HG02970 (cell line): ENCODE measurements at regions not wholly inside any gene's neighbourhood (a gene's known extent, or its start where the extent isn't known, plus 50 kb on each side); places are given as distances from the start of the nearest gene placed in this dataset.
"Not testable (repeated sequence)": the region's sequence is repeated elsewhere in the genome, so short reads cannot be mapped to it uniquely, and the experiment has no call there.

Experiments used
- ATAC-seq: cut with Tn5 transposase; IDR thresholded peaks from one replicate; pipeline ENCODE4 v1.9.1; 2021; ENCODE audit warnings: mild to moderate bottlenecking, moderate library complexity, moderate number of reproducible peaks; ENCODE audit not compliant: unreplicated experiment, low FRiP score

- no peak for ATAC-seq
Measured at GRCh38 chr13:69124996-69125395, 982.6 kb upstream of the ATXN8OS start.

GRCh38 chr13:69109891-69110525 lies 997.6 kb upstream of the ATXN8OS start:
- ATAC-seq = no peak

- no peak for ATAC-seq
Measured at GRCh38 chr13:69108486-69108885, 999.1 kb upstream of the ATXN8OS start.

- no peak for ATAC-seq
Measured at GRCh38 chr13:69107436-69107835, 1000.2 kb upstream of the ATXN8OS start.

GRCh38 chr13:69101841-69102240 lies 1005.8 kb upstream of the ATXN8OS start:
- ATAC-seq = no peak

GRCh38 chr13:69094485-69094884 lies 1013.1 kb upstream of the ATXN8OS start:
- no peak for ATAC-seq

GRCh38 chr13:69092615-69093322 lies 1014.9 kb upstream of the ATXN8OS start:
- no peak for ATAC-seq

- ATAC-seq = no peak
Measured at GRCh38 chr13:69077267-69077666, 1030.4 kb upstream of the ATXN8OS start.

GRCh38 chr13:69069554-69070133 lies 1038.0 kb upstream of the ATXN8OS start:
- ATAC-seq = no peak

GRCh38 chr13:69050696-69051095 lies 1056.9 kb upstream of the ATXN8OS start:
- no peak for ATAC-seq

GRCh38 chr13:69044629-69045028 lies 1063.0 kb upstream of the ATXN8OS start:
- no peak for ATAC-seq

GRCh38 chr13:69040898-69041297 lies 1066.7 kb upstream of the ATXN8OS start:
- no peak for ATAC-seq

GRCh38 chr13:69035771-69036170 lies 1071.9 kb upstream of the ATXN8OS start:
- no peak for ATAC-seq

GRCh38 chr13:69028936-69029335 lies 1078.7 kb upstream of the ATXN8OS start:
- no peak for ATAC-seq

GRCh38 chr13:69020120-69020519 lies 1087.5 kb upstream of the ATXN8OS start:
- ATAC-seq = no peak

- ATAC-seq = not testable (repeated sequence)
Measured at GRCh38 chr13:69018173-69018572, 1089.5 kb upstream of the ATXN8OS start.

GRCh38 chr13:69010789-69011188 lies 1096.8 kb upstream of the ATXN8OS start:
- ATAC-seq = no peak

GRCh38 chr13:69008499-69008898 lies 1099.1 kb upstream of the ATXN8OS start:
- ATAC-seq = no peak

- ATAC-seq = no peak
Measured at GRCh38 chr13:68998056-68998455, 1109.6 kb upstream of the ATXN8OS start.

GRCh38 chr13:68996668-68997025 lies 1111.0 kb upstream of the ATXN8OS start:
- ATAC-seq = no peak

- ATAC-seq = no peak
Measured at GRCh38 chr13:68995972-68996667, 1111.5 kb upstream of the ATXN8OS start.
